Adipocyte (in vitro differentiated cells): ENCODE measurements at regions not wholly inside any gene's neighbourhood (a gene's known extent, or its start where the extent isn't known, plus 50 kb on each side); places are given as distances from the start of the nearest gene placed in this dataset.

Source experiments
- DNase-seq: peaks from one replicate; pipeline ENCODE4 v3.0.0-alpha.2; 2015; ENCODE audit warnings: low read depth
- H3K27me3 ChIP-seq: replicated peaks from 2 replicates; pipeline ENCODE4 v1.7.0; 2013; ENCODE audit warnings: mild to moderate bottlenecking, low read length, moderate library complexity; ENCODE audit not compliant: control insufficient read depth, insufficient read depth
- H3K36me3 ChIP-seq: 2 replicates; pipeline ENCODE4 v1.7.0; 2013; ENCODE audit warnings: low read length, mild to moderate bottlenecking, moderate library complexity; ENCODE audit not compliant: control insufficient read depth, insufficient read depth, severe bottlenecking
- H3K4me1 ChIP-seq: 2 replicates; pipeline ENCODE4 v1.7.0; 2013; ENCODE audit warnings: mild to moderate bottlenecking, low read length, moderate library complexity; ENCODE audit not compliant: control insufficient read depth, insufficient read depth
- H3K4me3 ChIP-seq: 2 replicates; pipeline ENCODE4 v1.7.0; 2013; ENCODE audit warnings: mild to moderate bottlenecking, low read length, moderate library complexity
- H3K9ac ChIP-seq: 2 replicates; pipeline ENCODE4 v1.7.0; 2013; ENCODE audit warnings: mild to moderate bottlenecking, low read length, moderate library complexity
- H3K9me3 ChIP-seq: 2 replicates; pipeline ENCODE4 v1.7.0; 2013; ENCODE audit warnings: mild to moderate bottlenecking, low read length, moderate library complexity; ENCODE audit not compliant: control insufficient read depth

DNA sequence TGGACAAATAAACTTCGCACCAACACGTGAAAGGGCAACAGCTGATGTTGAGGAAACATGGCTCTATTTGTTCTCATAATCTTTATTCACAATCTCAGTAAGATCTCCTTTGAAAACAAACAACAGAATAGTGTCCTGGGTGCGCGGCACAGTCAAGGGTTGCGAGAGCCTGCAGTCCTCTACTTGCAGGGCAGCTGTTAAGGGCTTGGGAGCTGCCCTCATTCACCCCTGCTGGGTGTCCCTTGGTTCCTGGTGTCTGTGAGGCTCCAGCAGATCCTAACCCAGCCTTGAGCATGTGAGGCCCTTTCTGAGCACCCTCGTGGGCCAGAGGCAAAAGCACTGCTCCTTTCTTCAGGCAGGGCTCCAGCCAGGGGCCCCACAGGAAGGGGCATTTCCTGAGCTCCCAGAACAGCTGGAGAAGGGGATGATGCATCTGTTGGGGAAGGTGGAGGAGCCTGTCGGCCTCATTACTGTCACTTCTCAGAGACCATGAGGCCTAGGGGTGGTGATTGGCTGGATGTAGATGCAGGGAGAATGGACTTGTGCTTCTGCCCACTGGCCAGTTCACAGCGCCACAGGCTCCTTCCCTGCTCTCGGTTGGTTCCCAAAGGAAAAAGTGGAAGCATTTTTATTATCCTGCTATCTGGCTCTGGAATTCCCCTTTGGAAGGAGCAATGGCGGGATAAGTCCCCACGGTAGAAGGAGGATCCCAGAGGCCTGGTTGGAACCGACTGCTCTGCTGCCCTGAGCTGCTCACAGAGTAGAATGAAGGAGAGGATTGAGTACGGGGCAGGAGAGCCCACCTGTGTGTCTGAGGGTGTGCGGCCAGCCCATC, 51.9 kb upstream of the KLF13 start:
- peaks cover 13% of the 10 kb centered on the region for H3K27me3 ChIP-seq
- H3K36me3 ChIP-seq, result no peaks in the 10 kb centered on the region
- H3K4me3 ChIP-seq, result no peak overlapping the region
- H3K9ac ChIP-seq, result no peak overlapping the region
- H3K4me1 ChIP-seq, result peaks cover 2% of the 10 kb centered on the region
- DNase-seq, result no peak
- no peaks in the 10 kb centered on the region for H3K9me3 ChIP-seq

- no peaks in the 10 kb centered on the region for H3K9me3 ChIP-seq
- peaks cover 13% of the 10 kb centered on the region for H3K27me3 ChIP-seq
- peaks cover 6% of the 10 kb centered on the region for H3K4me1 ChIP-seq
- H3K4me3 ChIP-seq, result no peak overlapping the region
- no peak overlapping the region for H3K9ac ChIP-seq
- DNase-seq, result no peak
- H3K36me3 ChIP-seq, result no peaks in the 10 kb centered on the region
Observed at GRCh38 chr15:31275331-31276262, 51.0 kb upstream of the KLF13 start.

DNA sequence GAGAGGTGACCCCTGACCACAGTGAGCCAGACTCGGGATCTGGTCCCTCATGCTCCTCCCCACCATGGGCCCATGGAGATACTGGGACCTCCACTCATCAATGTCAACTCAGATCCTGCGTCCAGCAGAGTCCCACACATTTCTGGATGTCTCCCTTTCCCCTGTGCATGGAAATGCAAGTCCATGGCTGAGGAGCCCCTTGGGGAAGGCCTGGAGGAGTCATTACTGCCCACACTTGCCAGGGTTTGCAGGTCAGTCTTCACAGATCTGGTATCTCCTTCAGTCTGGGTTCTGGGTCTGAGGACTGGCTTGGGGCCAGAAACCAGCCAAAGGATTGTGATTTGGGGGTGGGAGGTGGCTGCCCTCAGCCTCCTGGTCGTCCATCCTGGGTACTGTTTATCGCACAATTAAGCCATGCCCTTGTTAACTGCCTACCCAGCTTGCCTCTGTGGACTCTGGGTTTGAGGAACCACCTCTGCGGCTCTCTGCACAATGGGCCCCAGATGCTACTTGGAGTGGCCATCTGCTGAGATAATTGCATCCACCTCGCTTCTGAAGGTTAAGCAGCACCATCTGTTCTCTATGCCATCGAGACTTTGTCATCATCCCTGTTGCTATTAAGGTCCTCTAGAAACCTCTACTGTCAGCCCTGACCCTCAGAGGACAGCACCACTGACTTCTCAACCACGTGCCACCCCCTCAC, 49.9 kb upstream of the KLF13 start:
- no peak overlapping the region for H3K9ac ChIP-seq
- H3K36me3 ChIP-seq, result no peaks in the 10 kb centered on the region
- no peaks in the 10 kb centered on the region for H3K9me3 ChIP-seq
- H3K4me1 ChIP-seq, result peaks cover 9% of the 10 kb centered on the region
- H3K4me3 ChIP-seq, result no peak overlapping the region
- no peak for DNase-seq
- H3K27me3 ChIP-seq, result peaks cover 13% of the 10 kb centered on the region
